NAMALWA (cell line): ENCODE measurements at regions not wholly inside any gene's neighbourhood (a gene's known extent, or its start where the extent isn't known, plus 50 kb on each side); places are given as distances from the start of the nearest gene placed in this dataset.

ENCODE experiments used
- DNase-seq: peaks from one replicate; pipeline ENCODE4 v3.0.0-alpha.2; 2015; ENCODE audit warnings: low spot score

DNA sequence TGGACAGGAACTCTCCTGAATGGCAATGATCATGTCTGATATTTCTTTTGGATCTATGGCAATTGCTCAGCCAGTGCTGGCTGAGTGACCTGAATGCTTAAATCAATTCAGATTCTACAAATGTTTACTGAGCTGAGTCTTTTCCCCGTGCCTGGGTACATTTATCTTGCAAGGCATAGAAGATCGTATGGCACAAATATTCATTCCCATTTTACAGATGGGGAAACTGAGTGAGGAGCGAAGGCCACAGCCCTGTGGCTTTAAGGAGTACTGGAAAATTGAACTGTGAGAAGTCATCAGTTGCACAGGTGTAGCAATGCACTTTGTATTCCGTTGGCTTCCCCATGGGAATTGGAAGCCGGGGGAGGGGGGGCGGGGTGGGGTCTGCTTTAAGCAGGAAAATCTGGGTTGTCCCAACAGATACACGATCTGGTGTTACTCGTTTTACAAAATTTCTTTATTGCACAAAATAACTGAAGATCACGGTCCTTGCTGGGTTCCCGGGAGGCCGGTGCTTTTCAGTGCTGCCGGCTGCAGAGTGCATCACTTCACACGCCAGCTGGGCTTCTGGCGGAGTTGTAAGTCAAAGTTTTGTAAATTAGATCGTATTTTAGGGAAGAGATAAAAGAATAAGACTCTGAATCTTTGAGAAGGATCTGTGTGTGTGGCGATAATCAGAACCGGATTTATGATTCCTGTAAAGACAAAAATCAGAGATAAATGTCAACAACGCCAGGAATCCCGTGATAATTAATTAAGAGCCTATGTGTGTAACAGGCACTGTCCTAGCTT, 75.0 kb upstream of the MAP1LC3B2 start:
- no peak for DNase-seq

DNA sequence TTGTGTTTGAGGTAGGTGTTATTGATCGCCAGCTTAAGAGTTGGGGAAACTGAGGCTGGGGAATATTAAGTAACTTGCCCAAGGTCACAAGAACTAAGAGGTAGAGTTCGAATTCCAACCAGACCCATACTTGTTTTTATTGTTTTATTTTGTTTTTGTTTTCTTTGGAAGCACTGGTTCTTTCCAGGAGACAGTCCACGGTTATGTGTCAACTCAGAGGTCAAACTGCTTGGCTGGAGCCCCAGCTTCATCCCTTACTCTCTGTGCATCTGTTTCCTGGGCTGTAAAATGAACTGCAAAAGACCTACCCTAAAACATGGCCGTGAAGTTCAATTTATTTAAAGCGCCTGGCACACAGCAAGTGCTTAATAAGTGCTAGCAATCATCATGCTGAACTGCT, 74.4 kb upstream of the MAP1LC3B2 start:
- DNase-seq: no peak

DNA sequence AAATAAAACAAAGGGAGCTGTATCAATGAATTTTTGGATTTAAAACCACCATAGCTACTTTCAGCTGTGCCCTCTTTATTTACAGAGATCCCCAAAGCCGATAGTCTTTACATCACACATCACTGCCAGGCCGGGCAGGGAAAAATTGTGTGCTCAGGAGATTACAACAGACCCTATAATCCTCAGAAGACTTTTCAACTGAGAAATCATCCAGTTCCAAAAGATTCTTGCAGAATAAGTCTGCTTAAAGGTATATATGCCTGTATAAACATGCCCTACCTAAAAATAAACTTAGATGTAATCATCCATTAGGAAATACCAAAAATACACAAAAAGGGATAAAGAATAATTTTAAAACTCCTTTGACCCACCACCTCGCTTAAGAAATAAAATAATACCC, 70.1 kb upstream of the MAP1LC3B2 start:
- DNase-seq: no peak

GRCh38 chr12:116490471-116490870, 68.7 kb upstream of the MAP1LC3B2 start:
- DNase-seq: no peak

- DNase-seq: no peak
Measured at GRCh38 chr12:116492703-116493324, 66.4 kb upstream of the MAP1LC3B2 start.

- DNase-seq: no peak
Measured at GRCh38 chr12:116495260-116495659, 63.9 kb upstream of the MAP1LC3B2 start.

GRCh38 chr12:116497051-116497591, 62.1 kb upstream of the MAP1LC3B2 start:
- no peak for DNase-seq

- no peak for DNase-seq
Measured at GRCh38 chr12:116498471-116498870, 60.7 kb upstream of the MAP1LC3B2 start.

- no peak for DNase-seq
Measured at GRCh38 chr12:116502141-116502725, 56.9 kb upstream of the MAP1LC3B2 start.

DNA sequence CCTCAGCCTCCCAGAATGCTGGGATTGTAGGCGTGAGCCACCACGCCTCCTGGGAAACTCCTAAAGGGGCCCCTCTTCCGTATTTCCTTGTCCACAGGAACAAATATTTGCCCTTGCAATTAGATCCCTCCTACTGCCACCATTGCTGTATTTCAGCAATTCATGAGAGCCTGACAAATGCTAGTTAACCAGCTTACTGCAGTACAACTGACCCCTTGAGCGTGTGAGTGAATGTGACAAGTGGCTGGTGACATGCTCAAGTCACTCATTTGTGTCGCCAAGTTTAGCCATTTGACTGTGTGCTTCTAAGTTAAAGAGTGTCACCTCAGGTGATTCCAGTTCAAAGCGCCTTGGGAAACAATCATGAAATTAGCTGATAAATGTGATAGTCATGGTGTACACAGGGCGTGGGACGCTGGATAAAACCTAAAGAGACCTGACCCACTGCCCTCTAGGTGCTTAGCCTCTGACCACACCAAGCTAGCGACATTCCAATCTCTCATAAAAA, 56.1 kb upstream of the MAP1LC3B2 start:
- no peak for DNase-seq

- DNase-seq: no peak
Measured at GRCh38 chr12:116504438-116504837, 54.7 kb upstream of the MAP1LC3B2 start.

DNA sequence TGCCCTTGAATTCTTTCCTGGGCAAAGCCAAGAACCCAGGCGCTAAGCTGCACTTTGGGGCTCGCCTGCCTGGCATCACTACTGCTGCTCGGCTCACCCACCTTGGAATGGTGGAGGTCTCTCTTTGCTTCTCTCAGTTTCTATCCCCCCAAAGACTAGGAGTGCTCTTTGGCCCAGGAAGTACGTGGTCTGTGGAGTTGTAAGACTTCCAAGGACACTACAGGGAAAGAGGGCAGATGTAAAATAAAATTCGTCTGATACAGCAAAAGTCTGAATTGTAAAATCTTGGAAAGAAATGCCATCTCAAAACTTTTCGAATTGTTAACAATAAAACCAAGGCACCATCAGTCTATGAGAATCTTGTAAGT, 52.5 kb upstream of the MAP1LC3B2 start:
- DNase-seq: no peak

- no peak for DNase-seq
Measured at GRCh38 chr12:116508145-116509121, 50.7 kb upstream of the MAP1LC3B2 start.
